ENCODE measurements at regions not wholly inside any gene's neighbourhood (a gene's known extent, or its start where the extent isn't known, plus 50 kb on each side); places are given as distances from the start of the nearest gene placed in this dataset.
"Not testable (repeated sequence)": the region's sequence is repeated elsewhere in the genome, so short reads cannot be mapped to it uniquely, and the experiment has no call there.

GRCh38 chr14:58755031-58755925, 117.5 kb downstream of the DACT1 start:
- H3K4me3 Mint-ChIP-seq: no peak overlapping the region
- no peak overlapping the region for H3K27ac Mint-ChIP-seq
- H3K27me3 Mint-ChIP-seq: peaks cover 13% of the 10 kb centered on the region
- DNase-seq: no peak
- no peaks in the 10 kb centered on the region for H3K4me1 Mint-ChIP-seq
- no peak for ATAC-seq
- no peaks in the 10 kb centered on the region for H3K9me3 Mint-ChIP-seq

- ATAC-seq: no peak
- Mint-ChIP-seq H3K27me3 (no peaks in the 10 kb centered on the region), H3K4me3 (no peak overlapping the region), H3K27ac (no peak overlapping the region), H3K4me1 (no peaks in the 10 kb centered on the region), H3K9me3 (no peaks in the 10 kb centered on the region)
- no peak for DNase-seq
Measured at GRCh38 chr14:58760121-58760520, 122.4 kb downstream of the DACT1 start.

- Mint-ChIP-seq H3K27ac (no peak overlapping the region), H3K4me3 (no peak overlapping the region), H3K27me3 (no peaks in the 10 kb centered on the region), H3K9me3 (no peaks in the 10 kb centered on the region), H3K4me1 (no peaks in the 10 kb centered on the region)
- ATAC-seq (no peak), DNase-seq (no peak)
Measured at GRCh38 chr14:58762629-58763028, 124.9 kb downstream of the DACT1 start.

- Mint-ChIP-seq H3K9me3 (no peaks in the 10 kb centered on the region), H3K27ac (no peak overlapping the region), H3K4me1 (no peaks in the 10 kb centered on the region), H3K4me3 (no peak overlapping the region), H3K27me3 (no peaks in the 10 kb centered on the region)
- DNase-seq (no peak), ATAC-seq (no peak)
Measured at GRCh38 chr14:58763210-58763609, 125.4 kb downstream of the DACT1 start.

GRCh38 chr14:58765418-58765831, 127.7 kb downstream of the DACT1 start:
- no peaks in the 10 kb centered on the region for H3K9me3 Mint-ChIP-seq
- H3K27me3 Mint-ChIP-seq: no peaks in the 10 kb centered on the region
- no peak overlapping the region for H3K4me3 Mint-ChIP-seq
- no peak for ATAC-seq
- no peak for DNase-seq
- peak overlapping the region in 1 of 2 donors; percentile 52 for H3K27ac Mint-ChIP-seq
- H3K4me1 Mint-ChIP-seq: no peaks in the 10 kb centered on the region

GRCh38 chr14:58765843-58766242, 128.1 kb downstream of the DACT1 start:
- Mint-ChIP-seq H3K27ac (no peak overlapping the region), H3K4me1 (no peaks in the 10 kb centered on the region), H3K4me3 (no peak overlapping the region), H3K27me3 (no peaks in the 10 kb centered on the region), H3K9me3 (no peaks in the 10 kb centered on the region)
- ATAC-seq: no peak
- no peak for DNase-seq

- Mint-ChIP-seq H3K9me3 (no peaks in the 10 kb centered on the region), H3K4me3 (no peak overlapping the region), H3K27ac (peak overlapping the region in 1 of 2 donors; percentile 35), H3K27me3 (no peaks in the 10 kb centered on the region), H3K4me1 (no peaks in the 10 kb centered on the region)
- no peak for ATAC-seq
- no peak for DNase-seq
Measured at GRCh38 chr14:58769011-58769643, 131.4 kb downstream of the DACT1 start.

- ATAC-seq (no peak), DNase-seq (no peak)
- Mint-ChIP-seq H3K4me1 (no peaks in the 10 kb centered on the region), H3K27ac (no peak overlapping the region), H3K4me3 (no peak overlapping the region), H3K9me3 (no peaks in the 10 kb centered on the region), H3K27me3 (no peaks in the 10 kb centered on the region)
Measured at GRCh38 chr14:58769771-58770170, 132.0 kb downstream of the DACT1 start.

GRCh38 chr14:58770491-58770982, 132.8 kb downstream of the DACT1 start:
- Mint-ChIP-seq H3K4me3 (no peak overlapping the region), H3K27ac (no peak overlapping the region), H3K9me3 (no peaks in the 10 kb centered on the region), H3K4me1 (no peaks in the 10 kb centered on the region), H3K27me3 (no peaks in the 10 kb centered on the region)
- no peak for ATAC-seq
- no peak for DNase-seq

GRCh38 chr14:58771016-58771415, 133.3 kb downstream of the DACT1 start:
- ATAC-seq: no peak
- Mint-ChIP-seq H3K27me3 (peaks cover under 1% of the 10 kb centered on the region), H3K4me3 (no peak overlapping the region), H3K4me1 (no peaks in the 10 kb centered on the region), H3K27ac (no peak overlapping the region), H3K9me3 (no peaks in the 10 kb centered on the region)
- no peak for DNase-seq

- H3K27me3 Mint-ChIP-seq: peaks cover 12% of the 10 kb centered on the region
- H3K4me3 Mint-ChIP-seq: no peak overlapping the region
- no peak for DNase-seq
- no peaks in the 10 kb centered on the region for H3K4me1 Mint-ChIP-seq
- no peak for ATAC-seq
- no peak overlapping the region for H3K27ac Mint-ChIP-seq
- no peaks in the 10 kb centered on the region for H3K9me3 Mint-ChIP-seq
Measured at GRCh38 chr14:58772116-58772515, 134.4 kb downstream of the DACT1 start.

GRCh38 chr14:58772794-58773620, 135.2 kb downstream of the DACT1 start:
- ATAC-seq: no peak
- H3K4me3 Mint-ChIP-seq: no peak overlapping the region
- H3K4me1 Mint-ChIP-seq: no peaks in the 10 kb centered on the region
- DNase-seq: no peak
- H3K9me3 Mint-ChIP-seq: no peaks in the 10 kb centered on the region
- peak overlapping the region in 1 of 2 donors; percentile 64 for H3K27ac Mint-ChIP-seq
- H3K27me3 Mint-ChIP-seq: peaks cover 15% of the 10 kb centered on the region

GRCh38 chr14:58774531-58774930, 136.8 kb downstream of the DACT1 start:
- ATAC-seq (no peak), DNase-seq (no peak)
- H3K9me3 Mint-ChIP-seq: no peaks in the 10 kb centered on the region
- H3K27ac Mint-ChIP-seq: no peak overlapping the region
- no peak overlapping the region for H3K4me3 Mint-ChIP-seq
- H3K27me3 Mint-ChIP-seq: peaks cover 15% of the 10 kb centered on the region
- no peaks in the 10 kb centered on the region for H3K4me1 Mint-ChIP-seq

GRCh38 chr14:58775130-58775529, 137.4 kb downstream of the DACT1 start:
- not testable (repeated sequence) for ATAC-seq, H3K9me3 Mint-ChIP-seq, DNase-seq, H3K27ac Mint-ChIP-seq, H3K4me1 Mint-ChIP-seq, H3K4me3 Mint-ChIP-seq
- H3K27me3 Mint-ChIP-seq: peaks cover 15% of the 10 kb centered on the region

GRCh38 chr14:58776516-58776915, 138.8 kb downstream of the DACT1 start:
- no peak overlapping the region for H3K27ac Mint-ChIP-seq
- H3K4me3 Mint-ChIP-seq: no peak overlapping the region
- DNase-seq: no peak
- H3K4me1 Mint-ChIP-seq: no peaks in the 10 kb centered on the region
- no peaks in the 10 kb centered on the region for H3K9me3 Mint-ChIP-seq
- H3K27me3 Mint-ChIP-seq: peaks cover 15% of the 10 kb centered on the region
- ATAC-seq: no peak
